GM12878 (cell line): ENCODE measurements at regions not wholly inside any gene's neighbourhood (a gene's known extent, or its start where the extent isn't known, plus 50 kb on each side); places are given as distances from the start of the nearest gene placed in this dataset.

Experiments used
- ATAC-seq: fragments of 200-7000 bp; cut with Tn5 transposase; 3 replicates; pipeline ENCODE4 v1.9.1; 2020; ENCODE audit warnings: mild to moderate bottlenecking, moderate library complexity
- BruUV-seq: library from RNA; stranded (reverse); fragments of 400-500 nt; replicated peaks from 2 replicates; lab custom pipeline; 2021; lab: Mats Ljungman, UMichigan
- CTCF ChIA-PET: fragments of 300-600 bp; sonication (Branson Sonifier 250); formaldehyde crosslinking; extraction: SDS; loops from one replicate; lab custom pipeline; 2021; ENCODE audit warnings: inconsistent platforms; lab: Yijun Ruan, JAX
- POLR2A ChIA-PET: fragments of 350-600 bp; formaldehyde crosslinking; extraction: SDS; loops from one replicate; lab custom pipeline; 2021; ENCODE audit warnings: inconsistent platforms; lab: Charles Lee
- RAD21 ChIA-PET: fragments of 300-600 bp; sonication (Branson Sonifier 250); formaldehyde crosslinking; loops from one replicate; lab custom pipeline; 2023; ENCODE audit warnings: antibody characterized with exemption; ENCODE audit not compliant: unreplicated experiment; lab: Charles Lee
- SMC1A ChIA-PET: fragments of 300-600 bp; sonication (Branson Sonifier 250); formaldehyde crosslinking; loops from one replicate; lab custom pipeline; 2023; ENCODE audit not compliant: unreplicated experiment, uncharacterized antibody; lab: Charles Lee
- DNase-seq: peaks from one replicate; pipeline ENCODE4 v3.0.0-alpha.2; 2011; ENCODE audit warnings: low read depth, low spot score
- FAIRE-seq: peaks from 3 replicates; lab custom pipeline; 2011; peaks lifted over from hg19 to GRCh38; lab: Jason Lieb, UNC
- H2AFZ ChIP-seq: 2 replicates; pipeline ENCODE4 v1.6.0; 2011; ENCODE audit warnings: low read depth, low read length, control low read depth; ENCODE audit not compliant: control insufficient read depth
- H3K27ac ChIP-seq: 2 replicates; pipeline ENCODE4 v1.5.1; 2011; ENCODE audit warnings: control low read depth; ENCODE audit not compliant: control insufficient read depth, insufficient read depth
- H3K27me3 ChIP-seq, 2 experiments: replicated peaks in 1 of 2; 2 replicates each; pipeline versions ENCODE4 v1.6.0 to v1.6.1; 2011; ENCODE audit warnings: low read length in 1 of 2; ENCODE audit not compliant: control insufficient read depth in 2 of 2, insufficient read depth in 2 of 2
- H3K36me3 ChIP-seq, 2 experiments: 2 replicates each; pipeline ENCODE4 v1.5.1; 2011; ENCODE audit warnings: low read length in 1 of 2; ENCODE audit not compliant: control insufficient read depth in 2 of 2, insufficient read depth in 2 of 2
- H3K4me1 ChIP-seq: 2 replicates; pipeline ENCODE4 v1.6.1; 2011; ENCODE audit warnings: mild to moderate bottlenecking, low read length, moderate library complexity, mixed read lengths; ENCODE audit not compliant: control insufficient read depth, insufficient read depth
- H3K4me2 ChIP-seq: 2 replicates; pipeline ENCODE4 v1.6.0; 2011; ENCODE audit warnings: control low read depth; ENCODE audit not compliant: control insufficient read depth, insufficient read depth
- H3K4me3 ChIP-seq: fragments of 200-600 bp; sonication (generic); 2 replicates; pipeline ENCODE4 v1.5.1; 2016
- H3K79me2 ChIP-seq: 2 replicates; pipeline ENCODE4 v1.6.0; 2011; ENCODE audit warnings: low read length; ENCODE audit not compliant: control insufficient read depth, insufficient read depth
- H3K9ac ChIP-seq: 2 replicates; pipeline ENCODE4 v1.8.0; 2011; ENCODE audit warnings: low read length, control low read depth, mixed read lengths; ENCODE audit not compliant: control insufficient read depth, insufficient read depth
- H3K9me3 ChIP-seq: replicated peaks from 3 replicates; pipeline ENCODE4 v1.5.1; 2011; ENCODE audit warnings: mild to moderate bottlenecking, low read length; ENCODE audit not compliant: control insufficient read depth, insufficient read depth
- H4K20me1 ChIP-seq: 2 replicates; pipeline ENCODE4 v1.6.0; 2011; ENCODE audit not compliant: control insufficient read depth, insufficient read depth
- ATF2 ChIP-seq: IDR thresholded peaks from 2 replicates; pipeline ENCODE4 v1.6.1; 2012; ENCODE audit warnings: low read length, inconsistent platforms
- BCL3 ChIP-seq: IDR thresholded peaks from 2 replicates; pipeline ENCODE4 v1.6.1; 2011; ENCODE audit warnings: borderline replicate concordance, low read depth, mild to moderate bottlenecking, moderate library complexity, low read length; ENCODE audit not compliant: insufficient read depth, poor library complexity, severe bottlenecking
- E4F1 ChIP-seq: fragments of 450-650 bp; IDR thresholded peaks from 2 replicates; pipeline ENCODE4 v1.6.1; 2018; ENCODE audit warnings: borderline replicate concordance, mild to moderate bottlenecking; ENCODE audit not compliant: partially characterized antibody
- JUNB ChIP-seq: IDR thresholded peaks from 2 replicates; pipeline ENCODE4 v1.6.1; 2016; ENCODE audit warnings: antibody characterized with exemption, mild to moderate bottlenecking
- NFYB ChIP-seq: IDR thresholded peaks from 2 replicates; pipeline ENCODE4 v1.6.1; 2011; ENCODE audit warnings: low read depth, mild to moderate bottlenecking, low read length, improper control_type of control experiment, moderate library complexity; ENCODE audit not compliant: insufficient read depth
- PBX3 ChIP-seq: IDR thresholded peaks from 2 replicates; pipeline ENCODE4 v1.6.1; 2011; ENCODE audit warnings: mild to moderate bottlenecking, low read depth, low read length, moderate library complexity; ENCODE audit not compliant: insufficient replicate concordance
- POLR2AphosphoS2 ChIP-seq: IDR thresholded peaks from 2 replicates; pipeline ENCODE4 v1.6.1; 2011; ENCODE audit warnings: low read depth, mild to moderate bottlenecking, low read length, improper control_type of control experiment, moderate library complexity
- RB1 ChIP-seq: fragments of 450-650 bp; formaldehyde crosslinking; IDR thresholded peaks from 2 replicates; pipeline ENCODE4 v1.6.1; 2017; ENCODE audit warnings: mild to moderate bottlenecking, borderline replicate concordance
- SMARCA5 ChIP-seq: fragments of 450-650 bp; IDR thresholded peaks from 2 replicates; pipeline ENCODE4 v1.6.1; 2017; ENCODE audit warnings: mild to moderate bottlenecking
- SMC3 ChIP-seq: IDR thresholded peaks from 2 replicates; pipeline ENCODE4 v1.6.1; 2011; ENCODE audit warnings: low read length, improper control_type of control experiment, borderline replicate concordance
- TARDBP ChIP-seq: IDR thresholded peaks from 2 replicates; pipeline ENCODE4 v1.6.1; 2016; ENCODE audit warnings: borderline replicate concordance
- ZBTB40 ChIP-seq: fragments of 450-650 bp; IDR thresholded peaks from 2 replicates; pipeline ENCODE4 v1.6.1; 2016; ENCODE audit warnings: mild to moderate bottlenecking, moderate library complexity, borderline replicate concordance
- WGBS: methylation state at CpG from one replicate; pipeline ENCODE4 v1.1.6; 2016; ENCODE audit warnings: low lambda C conversion rate; ENCODE audit not compliant: insufficient replicate concordance, insufficient coverage; ENCODE audit errors: missing lambda C conversion rate; 5-methylcytosine and 5-hydroxymethylcytosine counted together
- in situ Hi-C: fragments of 300-500 bp; cut with MboI; formaldehyde crosslinking; loops from 9 replicates; pipeline ENCODE4 v1.14.3; 2018; ENCODE audit warnings: mixed read lengths
- intact Hi-C: fragments of 100-400 bp; cut with micrococcal nuclease; formaldehyde crosslinking; loops from one replicate; pipeline ENCODE4 v1.14.2; 2022; ENCODE audit not compliant: unreplicated experiment

GRCh38 chr3:177729956-177730681 is 532.8 kb upstream of the TBL1XR1 start:
- H3K4me2 ChIP-seq: no peak overlapping the region
- ChIA-PET POLR2A (no interaction called here), SMC1A (no interaction called here), CTCF (no interaction called here), RAD21 (no interaction called here)
- no peaks in the 10 kb centered on the region for H3K4me1 ChIP-seq
- H3K4me3 ChIP-seq: no peak overlapping the region
- BruUV-seq: no TSS peak
- FAIRE-seq (no peak), ATAC-seq (no peak), DNase-seq (no peak)
- H3K27ac ChIP-seq: no peak overlapping the region
- H3K36me3 ChIP-seq: no peaks in the 10 kb centered on the region
- 17% methylated on average over 14 of the region's 14 CpGs for WGBS
- H3K27me3 ChIP-seq: no peaks in the 10 kb centered on the region
- intact Hi-C loops: no loop called here
- H3K9ac ChIP-seq: no peak overlapping the region
- in situ Hi-C loops: no loop called here
- no peaks in the 10 kb centered on the region for H3K79me2 ChIP-seq
- H4K20me1 ChIP-seq: no peaks in the 10 kb centered on the region
- no peak overlapping the region for H2AFZ ChIP-seq
- H3K9me3 ChIP-seq: no peaks in the 10 kb centered on the region
- TF ChIP-seq JUNB (no peak), BCL3 (no peak), NFYB (no peak), ZBTB40 (no peak), SMARCA5 (no peak), PBX3 (no peak), RB1 (no peak), SMC3 (no peak), ATF2 (no peak), E4F1 (no peak), TARDBP (no peak), POLR2AphosphoS2 (no peak)
